ENCODE measurements at regions not wholly inside any gene's neighbourhood (a gene's known extent, or its start where the extent isn't known, plus 50 kb on each side); places are given as distances from the start of the nearest gene placed in this dataset.
A peak's percentile ranks its signal among the peaks of the same experiment; 100 is the strongest.

GRCh38 chr2:120667981-120668380 is 67.7 kb upstream of the GLI2 start:
- DNase-seq, result no peak

GRCh38 chr2:120669121-120669952 is 66.3 kb upstream of the GLI2 start:
- DNase-seq, result no peak

- DNase-seq, result no peak
Measured at GRCh38 chr2:120669971-120670370, 65.7 kb upstream of the GLI2 start.

- DNase-seq, result no peak
Measured at GRCh38 chr2:120670371-120670770, 65.3 kb upstream of the GLI2 start.

DNA sequence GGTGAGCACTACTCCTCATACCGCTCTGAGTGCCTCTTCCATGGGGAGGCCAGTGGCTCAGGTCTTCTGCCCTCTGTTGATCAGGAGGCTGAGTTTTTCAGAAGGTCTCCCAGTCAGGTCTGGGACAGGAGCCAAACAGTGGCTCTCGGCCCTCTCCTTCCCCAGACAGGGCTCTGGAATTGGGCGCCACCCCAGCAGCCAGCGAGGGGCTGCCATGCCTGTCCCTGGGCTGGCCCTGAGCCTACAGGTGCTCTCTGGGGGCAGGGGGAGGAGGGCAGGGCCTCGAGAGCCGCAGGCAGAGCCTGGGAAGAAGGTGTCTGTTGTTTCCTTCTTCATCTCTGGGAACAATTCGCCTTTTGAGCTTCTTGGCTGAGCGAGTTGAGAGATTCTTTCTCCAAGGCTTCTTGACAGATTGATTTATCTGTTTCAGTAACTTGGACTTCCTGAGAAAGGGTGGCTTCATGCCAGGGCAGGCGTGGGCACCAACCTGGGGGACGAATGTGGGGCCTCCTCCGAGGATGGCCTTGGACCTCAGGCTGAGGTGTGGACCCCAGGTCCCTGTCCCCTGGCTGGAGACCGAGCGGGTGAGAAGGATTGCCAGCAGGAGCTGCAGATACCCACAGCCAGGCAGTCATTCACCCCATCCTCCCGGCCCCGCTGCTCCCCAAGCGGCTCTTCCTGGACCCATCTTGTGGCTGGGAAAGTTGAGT is 64.7 kb upstream of the GLI2 start:
- DNase-seq, result no peak

DNA sequence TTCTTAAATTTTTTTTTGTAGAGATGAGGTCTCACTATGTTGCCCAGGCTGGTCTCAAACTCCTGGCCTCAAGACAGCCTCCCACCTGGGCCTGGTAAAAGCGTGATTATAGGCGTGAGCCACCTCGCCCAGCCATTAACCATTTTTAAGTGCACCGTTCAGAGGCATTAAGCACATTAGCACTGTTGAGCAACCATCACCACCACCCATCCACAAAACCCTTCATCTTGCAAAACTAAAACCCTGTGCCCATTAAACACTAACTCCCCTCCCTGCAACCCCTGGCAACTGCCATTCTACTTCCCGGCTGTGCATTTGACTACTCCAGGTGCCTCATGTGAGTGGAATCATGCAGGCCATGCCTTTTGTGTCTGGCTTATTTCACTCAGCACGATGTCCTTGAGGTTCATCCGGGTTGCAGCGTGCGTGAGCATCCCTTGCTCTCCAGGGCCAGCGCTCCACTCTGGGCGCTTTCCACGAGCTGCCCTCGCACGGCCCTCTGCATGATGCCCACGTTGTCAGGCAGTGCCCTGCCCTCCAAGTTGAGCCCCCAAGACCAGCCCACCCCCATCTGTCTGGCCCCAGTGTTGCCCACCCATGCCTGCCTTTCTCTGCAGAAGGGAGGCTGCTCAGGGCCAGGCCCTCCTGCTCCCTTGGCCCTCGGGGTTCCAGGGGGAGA is 63.0 kb upstream of the GLI2 start:
- DNase-seq, result no peak

- DNase-seq, result no peak
Measured at GRCh38 chr2:120673205-120673550, 62.5 kb upstream of the GLI2 start.

DNA sequence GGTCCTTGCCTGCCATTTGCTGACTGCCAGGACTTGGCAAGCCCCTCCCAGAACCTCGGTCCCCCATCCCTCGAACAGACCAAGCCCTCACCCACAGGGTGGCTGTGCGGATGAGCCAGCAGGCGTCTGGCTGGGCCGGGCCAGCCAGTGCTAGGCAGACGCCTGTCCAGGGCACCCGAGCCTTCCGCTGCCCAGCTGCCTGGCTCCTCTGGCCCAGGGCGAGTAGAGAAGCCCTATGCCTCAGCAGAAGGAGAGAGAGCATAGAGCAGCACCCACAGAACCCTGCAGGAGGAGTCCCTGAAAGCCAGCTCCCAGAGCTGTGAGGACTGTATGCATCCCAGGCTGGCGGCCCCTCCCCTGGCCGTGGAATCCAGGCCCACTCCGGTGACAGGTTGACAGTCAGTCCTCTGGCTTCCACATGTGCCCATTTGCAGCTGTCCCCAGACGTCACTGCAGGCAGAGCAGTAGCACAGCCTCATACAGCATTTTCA is 62.1 kb upstream of the GLI2 start:
- no peak for DNase-seq

DNA sequence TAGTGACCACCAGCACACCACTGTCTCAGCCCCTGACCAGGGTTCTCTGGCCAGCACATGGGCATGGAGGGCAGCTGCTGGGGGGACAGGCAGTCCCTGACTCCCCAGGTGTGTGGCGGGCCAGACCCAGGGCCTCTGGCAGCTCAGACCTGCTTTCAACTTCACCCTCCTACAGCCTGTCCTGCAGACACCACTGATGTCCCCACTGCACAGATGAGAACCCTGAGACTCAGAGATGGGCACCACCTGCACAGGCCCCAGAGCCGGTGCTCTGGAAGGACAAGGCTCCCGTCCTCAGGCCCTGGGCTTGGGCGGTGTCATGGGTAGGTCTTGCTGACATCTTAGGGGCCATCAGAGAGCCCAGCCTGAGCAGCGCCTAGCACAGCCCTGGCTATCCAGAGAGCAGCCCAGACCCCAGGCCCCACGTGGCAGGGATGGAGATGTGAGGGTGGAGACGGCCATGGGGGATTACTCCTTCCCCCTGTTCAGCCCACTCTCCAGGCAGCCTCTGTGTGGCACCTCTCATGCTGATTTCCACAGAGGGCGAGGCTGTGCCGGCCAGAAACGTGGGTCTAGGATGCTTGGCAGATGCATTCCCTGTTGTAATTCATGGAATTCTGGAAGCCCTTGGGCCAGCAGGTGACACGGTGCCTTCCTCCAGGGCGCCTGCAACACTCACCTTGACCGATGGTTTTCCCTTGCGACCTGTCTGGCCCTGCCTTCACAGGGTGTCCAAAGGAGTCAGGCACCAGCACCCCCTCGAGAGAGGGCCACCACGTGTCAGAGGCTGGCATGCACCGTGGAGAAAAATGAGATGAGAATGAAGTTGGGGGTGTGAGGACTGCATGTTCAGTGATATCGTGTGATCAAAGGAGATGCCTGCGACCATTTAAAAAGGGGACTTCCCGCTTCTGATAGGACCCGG is 61.2 kb upstream of the GLI2 start:
- DNase-seq, result no peak

- no peak for DNase-seq
Measured at GRCh38 chr2:120675460-120676130, 60.1 kb upstream of the GLI2 start.

GRCh38 chr2:120677221-120677620 is 58.4 kb upstream of the GLI2 start:
- DNase-seq, result no peak

DNA sequence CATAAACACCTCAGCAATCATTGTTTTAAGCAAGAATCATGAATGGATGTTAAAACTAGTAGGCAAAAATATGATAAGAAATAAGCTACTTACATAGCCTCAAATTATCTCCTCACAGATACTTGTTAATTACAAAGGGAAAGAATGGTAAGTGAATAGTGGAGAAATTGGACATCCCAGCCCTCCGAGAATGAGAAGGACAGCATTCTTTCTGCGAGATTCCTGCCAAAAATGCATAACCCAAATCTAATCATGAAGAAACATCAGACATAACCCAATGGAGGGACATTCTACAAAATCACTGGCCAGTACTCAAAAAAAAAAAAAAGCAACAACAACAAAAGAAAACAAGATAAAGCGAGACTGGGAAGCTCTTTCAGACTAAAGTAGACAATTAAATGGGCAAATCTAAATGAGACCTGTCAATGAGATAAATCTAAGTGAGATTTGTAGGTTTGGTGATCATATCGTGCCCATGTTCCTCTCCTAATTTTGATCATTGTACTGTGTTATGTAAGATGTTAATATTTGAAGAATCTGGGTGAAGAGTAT is 57.9 kb upstream of the GLI2 start:
- DNase-seq, result no peak

- DNase-seq, result no peak
Measured at GRCh38 chr2:120678251-120678650, 57.4 kb upstream of the GLI2 start.

- no peak for DNase-seq
Measured at GRCh38 chr2:120678926-120679325, 56.7 kb upstream of the GLI2 start.

DNA sequence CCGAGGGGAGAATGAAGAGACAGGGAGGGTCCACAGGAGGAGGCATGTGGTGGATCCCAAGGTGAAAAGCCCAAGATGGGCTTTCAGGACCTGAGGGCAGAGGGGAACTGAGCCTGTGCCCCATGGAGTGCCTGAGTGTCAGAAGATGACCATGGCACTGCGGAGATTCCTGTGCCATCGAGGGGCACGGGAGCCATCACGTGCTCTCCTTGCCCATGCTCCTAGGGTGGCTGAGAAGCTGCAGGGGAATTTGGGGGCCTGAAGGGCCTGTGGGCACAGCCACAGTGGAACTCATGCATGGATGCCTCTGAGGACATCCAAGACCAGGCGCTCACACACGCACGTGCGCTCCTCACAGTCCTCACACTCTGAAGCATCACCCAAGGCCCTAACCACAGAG is 56.1 kb upstream of the GLI2 start:
- no peak for DNase-seq

DNA sequence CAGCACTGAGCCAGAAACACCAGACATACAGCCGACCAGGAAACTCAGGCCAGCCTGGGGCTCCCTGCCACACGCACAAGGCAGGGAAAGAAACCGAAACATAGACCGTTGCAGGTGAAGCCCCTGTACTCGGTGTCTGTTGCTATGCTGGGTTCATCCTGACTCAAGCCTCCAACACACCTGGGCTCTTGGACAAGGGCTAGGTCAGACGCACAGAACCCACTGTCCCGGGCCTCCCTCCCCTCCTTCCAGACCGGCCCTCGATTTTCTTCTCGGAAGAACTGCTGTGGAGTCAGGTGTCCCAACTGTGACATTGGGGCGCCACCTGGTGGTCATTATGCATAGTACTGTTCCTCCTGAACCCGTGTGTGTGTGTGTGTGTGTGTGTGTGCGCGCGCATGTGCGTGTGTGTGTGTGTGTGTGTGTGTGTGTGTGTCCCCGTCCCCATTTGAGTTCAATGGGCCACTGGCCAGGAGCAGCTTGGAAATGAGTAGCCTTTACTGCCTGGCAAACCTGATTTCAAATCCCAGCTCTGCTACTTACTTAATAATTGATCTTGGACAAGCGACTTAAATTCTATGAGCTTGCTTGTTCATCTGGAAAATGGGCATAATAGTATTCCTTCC is 55.4 kb upstream of the GLI2 start:
- DNase-seq, result peak; percentile 38

GRCh38 chr2:120681181-120681580 is 54.5 kb upstream of the GLI2 start:
- no peak for DNase-seq

GRCh38 chr2:120681696-120682288 is 53.9 kb upstream of the GLI2 start:
- DNase-seq, result no peak

GRCh38 chr2:120682654-120683053 is 53.0 kb upstream of the GLI2 start:
- DNase-seq, result no peak

- DNase-seq, result no peak
Measured at GRCh38 chr2:120683081-120683480, 52.6 kb upstream of the GLI2 start.

DNA sequence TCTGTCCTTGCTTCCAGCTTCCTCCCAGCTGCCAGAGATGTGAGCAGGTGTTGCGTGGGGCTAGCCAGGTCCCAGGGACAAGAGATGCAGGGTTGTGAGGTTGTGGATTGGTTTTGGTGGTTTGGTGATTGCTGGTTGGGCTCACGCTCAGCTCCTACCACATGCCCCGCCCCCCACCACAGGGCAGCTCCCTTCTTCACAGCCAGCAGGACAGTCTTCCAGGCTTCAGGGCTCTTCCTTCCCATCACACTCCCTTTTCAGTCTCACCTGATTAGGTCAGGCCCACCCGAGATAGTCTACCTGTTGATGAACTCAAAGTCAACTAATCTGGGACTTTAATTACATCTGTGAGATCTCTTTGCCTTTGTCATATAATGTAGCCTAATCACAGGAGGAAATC is 52.0 kb upstream of the GLI2 start:
- DNase-seq, result no peak
